Hepatocyte (in vitro differentiated cells): ENCODE measurements at regions not wholly inside any gene's neighbourhood (a gene's known extent, or its start where the extent isn't known, plus 50 kb on each side); places are given as distances from the start of the nearest gene placed in this dataset.

ENCODE experiments used
- DNase-seq: peaks from one replicate; pipeline ENCODE4 v3.0.0-alpha.2; 2016; ENCODE audit warnings: low spot score
- H2AFZ ChIP-seq: fragments of 200-600 bp; sonication (generic); 2 replicates; pipeline ENCODE4 v1.6.0; 2016; ENCODE audit warnings: antibody characterized with exemption, mild to moderate bottlenecking
- H3K27ac ChIP-seq: fragments of 200-600 bp; sonication (generic); 2 replicates; pipeline ENCODE4 v1.5.1; 2016; ENCODE audit warnings: mild to moderate bottlenecking
- H3K27me3 ChIP-seq: fragments of 200-600 bp; sonication (generic); 2 replicates; pipeline ENCODE4 v1.6.1; 2016
- H3K36me3 ChIP-seq: fragments of 200-600 bp; sonication (generic); replicated peaks from 2 replicates; pipeline ENCODE4 v1.5.1; 2016; ENCODE audit warnings: low read depth; ENCODE audit not compliant: insufficient read depth
- H3K4me1 ChIP-seq: fragments of 200-600 bp; sonication (generic); 2 replicates; pipeline ENCODE4 v1.5.1; 2016; ENCODE audit warnings: mild to moderate bottlenecking, moderate library complexity; ENCODE audit not compliant: insufficient read depth
- H3K4me2 ChIP-seq: fragments of 200-600 bp; sonication (generic); 2 replicates; pipeline ENCODE4 v1.6.0; 2016
- H3K4me3 ChIP-seq: fragments of 200-600 bp; sonication (generic); 2 replicates; pipeline ENCODE4 v1.5.1; 2016; ENCODE audit warnings: mild to moderate bottlenecking
- H3K79me2 ChIP-seq: fragments of 200-600 bp; sonication (generic); 2 replicates; pipeline ENCODE4 v1.6.0; 2017; ENCODE audit warnings: mild to moderate bottlenecking
- H3K9me2 ChIP-seq: fragments of 200-600 bp; sonication (generic); replicated peaks from 2 replicates; pipeline ENCODE4 v1.6.0; 2017; ENCODE audit warnings: mild to moderate bottlenecking; ENCODE audit not compliant: insufficient read depth
- H3K9me3 ChIP-seq: fragments of 200-600 bp; sonication (generic); 2 replicates; pipeline ENCODE4 v1.5.1; 2016; ENCODE audit warnings: low read depth, mild to moderate bottlenecking
- H4K20me1 ChIP-seq: fragments of 200-600 bp; sonication (generic); 2 replicates; pipeline ENCODE4 v1.6.0; 2016; ENCODE audit warnings: mild to moderate bottlenecking; ENCODE audit not compliant: insufficient read depth, poor library complexity, severe bottlenecking
- CTCF ChIP-seq: fragments of 200-600 bp; sonication (generic); IDR thresholded peaks from 2 replicates; pipeline ENCODE4 v1.5.1; 2016; ENCODE audit warnings: antibody characterized with exemption, mild to moderate bottlenecking; ENCODE audit not compliant: poor library complexity
- EZH2 ChIP-seq: fragments of 200-600 bp; sonication (generic); IDR thresholded peaks from 2 replicates; pipeline ENCODE4 v1.6.1; 2016; ENCODE audit warnings: antibody characterized with exemption, mild to moderate bottlenecking, borderline replicate concordance
- EZH2phosphoT487 ChIP-seq: fragments of 200-600 bp; sonication (generic); IDR thresholded peaks from one replicate; pipeline ENCODE4 v1.6.1; 2018; ENCODE audit warnings: antibody characterized with exemption, mild to moderate bottlenecking, low read depth, moderate library complexity; ENCODE audit not compliant: unreplicated experiment, severe bottlenecking
- WGBS: methylation state at CpG from one replicate; pipeline ENCODE4 v1.1.6; 2016; ENCODE audit warnings: low lambda C conversion rate; ENCODE audit errors: missing lambda C conversion rate; 5-methylcytosine and 5-hydroxymethylcytosine counted together

- TF ChIP-seq EZH2phosphoT487 (no peak), CTCF (no peak), EZH2 (no peak)
Observed at GRCh38 chr22:47623763-47624148, 861.3 kb downstream of the TBC1D22A start.

GRCh38 chr22:47623066-47623762 lies 860.8 kb downstream of the TBC1D22A start:
- H3K9me2 ChIP-seq: no peaks in the 10 kb centered on the region
- no peak for DNase-seq
- no peaks in the 10 kb centered on the region for H3K9me3 ChIP-seq
- H3K4me2 ChIP-seq: no peak overlapping the region
- H3K4me3 ChIP-seq: no peak overlapping the region
- H4K20me1 ChIP-seq: no peaks in the 10 kb centered on the region
- H3K27me3 ChIP-seq: no peaks in the 10 kb centered on the region
- WGBS: 86% methylated on average over 18 of the region's 18 CpGs
- H3K4me1 ChIP-seq: no peaks in the 10 kb centered on the region
- TF ChIP-seq EZH2: no peak
- H3K79me2 ChIP-seq: no peaks in the 10 kb centered on the region
- H3K36me3 ChIP-seq: no peaks in the 10 kb centered on the region
- H2AFZ ChIP-seq: no peak overlapping the region
- no peak overlapping the region for H3K27ac ChIP-seq

More at GRCh38 chr22:47623763-47624148, 861.3 kb downstream of the TBC1D22A start:
- H3K79me2 ChIP-seq: no peaks in the 10 kb centered on the region
- H3K9me2 ChIP-seq: no peaks in the 10 kb centered on the region
- H3K27ac ChIP-seq: no peak overlapping the region
- no peak overlapping the region for H2AFZ ChIP-seq
- H3K4me1 ChIP-seq: no peaks in the 10 kb centered on the region
- no peak overlapping the region for H3K4me2 ChIP-seq
- H3K27me3 ChIP-seq: no peaks in the 10 kb centered on the region
- no peak overlapping the region for H3K4me3 ChIP-seq
- no peaks in the 10 kb centered on the region for H3K36me3 ChIP-seq
- 87% methylated on average over 15 of the region's 15 CpGs for WGBS
- no peaks in the 10 kb centered on the region for H4K20me1 ChIP-seq
- no peak for DNase-seq
- no peaks in the 10 kb centered on the region for H3K9me3 ChIP-seq

- no peak for TF ChIP-seq EZH2phosphoT487
- H3K4me3 ChIP-seq: no peak overlapping the region
- no peaks in the 10 kb centered on the region for H3K27me3 ChIP-seq
- H3K4me1 ChIP-seq: no peaks in the 10 kb centered on the region
- no peaks in the 10 kb centered on the region for H3K9me2 ChIP-seq
- H3K9me3 ChIP-seq: no peaks in the 10 kb centered on the region
- no peaks in the 10 kb centered on the region for H3K79me2 ChIP-seq
- no peak for DNase-seq
- H3K36me3 ChIP-seq: no peaks in the 10 kb centered on the region
- no peak overlapping the region for H3K4me2 ChIP-seq
- H4K20me1 ChIP-seq: no peaks in the 10 kb centered on the region
- 86% methylated on average over 14 of the region's 14 CpGs for WGBS
- no peak overlapping the region for H3K27ac ChIP-seq
- H2AFZ ChIP-seq: no peak overlapping the region
Observed at GRCh38 chr22:47622541-47622940, 860.1 kb downstream of the TBC1D22A start.

DNA sequence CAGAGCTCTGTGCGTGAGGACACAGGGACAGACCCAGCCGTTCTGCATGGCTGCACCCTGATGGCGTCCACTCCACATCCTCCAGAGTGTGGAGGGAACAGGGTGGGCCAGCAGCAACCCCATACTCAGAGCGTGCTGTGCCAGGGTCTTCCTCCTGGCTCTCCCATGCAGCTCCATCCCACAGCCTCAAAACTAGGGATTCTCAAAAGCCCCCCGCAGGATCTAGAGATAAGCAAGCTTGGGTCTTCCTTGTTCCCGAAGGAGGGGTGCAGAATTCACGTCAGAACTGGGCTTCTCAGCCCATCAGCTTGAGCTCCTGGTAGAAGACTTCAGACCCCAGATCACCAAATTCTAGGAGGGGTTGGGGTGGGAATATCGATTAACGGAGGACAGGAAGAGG lies 858.8 kb downstream of the TBC1D22A start:
- Histone ChIP-seq H4K20me1 (no peaks in the 10 kb centered on the region), H3K4me2 (no peak overlapping the region), H3K4me1 (no peaks in the 10 kb centered on the region), H3K36me3 (no peaks in the 10 kb centered on the region), H2AFZ (no peak overlapping the region), H3K9me2 (no peaks in the 10 kb centered on the region), H3K79me2 (no peaks in the 10 kb centered on the region), H3K27ac (no peak overlapping the region), H3K27me3 (no peaks in the 10 kb centered on the region), H3K4me3 (no peak overlapping the region), H3K9me3 (no peaks in the 10 kb centered on the region)
- DNase-seq: no peak
- WGBS: 75% methylated on average over 9 of the region's 9 CpGs
- TF ChIP-seq EZH2phosphoT487: no peak
- TF ChIP-seq EZH2: no peak

- no peak overlapping the region for H3K27ac ChIP-seq
- WGBS: 91% methylated on average over 11 of the region's 11 CpGs
- H3K9me2 ChIP-seq: no peaks in the 10 kb centered on the region
- H3K9me3 ChIP-seq: no peaks in the 10 kb centered on the region
- H2AFZ ChIP-seq: no peak overlapping the region
- H4K20me1 ChIP-seq: no peaks in the 10 kb centered on the region
- TF ChIP-seq CTCF (no peak), EZH2phosphoT487 (no peak), EZH2 (no peak)
- no peaks in the 10 kb centered on the region for H3K4me1 ChIP-seq
- DNase-seq: no peak
- no peaks in the 10 kb centered on the region for H3K27me3 ChIP-seq
- H3K79me2 ChIP-seq: no peaks in the 10 kb centered on the region
- H3K4me2 ChIP-seq: no peak overlapping the region
- no peaks in the 10 kb centered on the region for H3K36me3 ChIP-seq
- no peak overlapping the region for H3K4me3 ChIP-seq
Observed at GRCh38 chr22:47620391-47620790, 857.9 kb downstream of the TBC1D22A start.
